ENCODE measurements at regions not wholly inside any gene's neighbourhood (a gene's known extent, or its start where the extent isn't known, plus 50 kb on each side); places are given as distances from the start of the nearest gene placed in this dataset.

- TF ChIP-seq YY1 (IDR thresholded peaks at IDR 0.05; ENCODE audit: insufficient read depth, insufficient read length) (no peak), SUZ12 (IDR thresholded peaks at IDR 0.05; ENCODE audit: extremely low read depth, insufficient read depth, insufficient read length) (no peak)
Observed at GRCh38 chr6:97594844-97595243, 311.8 kb upstream of the MMS22L start.
